Naive B cell (primary cell): ENCODE measurements at regions not wholly inside any gene's neighbourhood (a gene's known extent, or its start where the extent isn't known, plus 50 kb on each side); places are given as distances from the start of the nearest gene placed in this dataset.
"Not testable (repeated sequence)": the region's sequence is repeated elsewhere in the genome, so short reads cannot be mapped to it uniquely, and the experiment has no call there.

Source experiments
- ATAC-seq, 2 donors: fragments of 150-1000 bp; cut with Tn5 transposase; 2 replicates each; pipeline ENCODE4 v1.10.0; 2021; ENCODE audit warnings: low read depth in 2 of 2, mild to moderate bottlenecking in 2 of 2, moderate library complexity in 2 of 2
- DNase-seq: peaks from one replicate; pipeline ENCODE4 v3.0.0; 2022
- H3K27ac Mint-ChIP-seq, 6 donors: one replicate each; pipeline ENCODE4 v1.8.0; 2020 to 2022; ENCODE audit warnings: mild to moderate bottlenecking in 6 of 6, mixed read lengths in 6 of 6, moderate library complexity in 5 of 6, inconsistent platforms in 2 of 6
- H3K27me3 Mint-ChIP-seq, 3 donors: one replicate each; pipeline ENCODE4 v1.8.0; 2021 to 2022; ENCODE audit warnings: mixed read lengths in 3 of 3, mild to moderate bottlenecking in 1 of 3
- H3K36me3 Mint-ChIP-seq, 2 donors: one replicate each; pipeline ENCODE4 v1.8.0; 2020 to 2022; ENCODE audit warnings: mixed read lengths in 2 of 2, inconsistent platforms in 1 of 2, mild to moderate bottlenecking in 1 of 2
- H3K4me1 Mint-ChIP-seq, 3 donors: one replicate each; pipeline ENCODE4 v1.8.0; 2020 to 2022; ENCODE audit warnings: mixed read lengths in 3 of 3, inconsistent platforms in 1 of 3, mild to moderate bottlenecking in 1 of 3, moderate library complexity in 1 of 3
- H3K4me3 Mint-ChIP-seq, 8 donors: one replicate each; pipeline ENCODE4 v1.8.0; 2020 to 2022; ENCODE audit warnings: mild to moderate bottlenecking in 8 of 8, mixed read lengths in 8 of 8, moderate library complexity in 8 of 8, inconsistent platforms in 2 of 8
- H3K9me3 Mint-ChIP-seq, 7 donors: one replicate each; pipeline ENCODE4 v1.8.0; 2020 to 2022; ENCODE audit warnings: mixed read lengths in 7 of 7, mild to moderate bottlenecking in 5 of 7, inconsistent platforms in 2 of 7, moderate library complexity in 1 of 7

GRCh38 chr20:63145156-63145555, 70.8 kb downstream of the YTHDF1 start:
- H3K9me3 Mint-ChIP-seq: peaks cover 11 to 23% (median 13%) of the 10 kb centered on the region in 7 donors
- no peaks in the 10 kb centered on the region for H3K4me1 Mint-ChIP-seq
- H3K36me3 Mint-ChIP-seq: peaks cover 0 to 24% of the 10 kb centered on the region in 2 donors
- no peak overlapping the region for H3K4me3 Mint-ChIP-seq
- H3K27ac Mint-ChIP-seq: no peak overlapping the region
- no peak for ATAC-seq
- H3K27me3 Mint-ChIP-seq: peaks cover 33 to 64% (median 34%) of the 10 kb centered on the region in 3 donors
- no peak for DNase-seq

- DNase-seq: no peak
- no peak for ATAC-seq
- Mint-ChIP-seq H3K9me3 (peaks cover 4 to 10% (median 8%) of the 10 kb centered on the region in 7 donors), H3K27me3 (peaks cover 17 to 41% (median 24%) of the 10 kb centered on the region in 3 donors), H3K36me3 (peaks cover 0 to 7% of the 10 kb centered on the region in 2 donors), H3K4me3 (no peak overlapping the region), H3K27ac (no peak overlapping the region), H3K4me1 (no peaks in the 10 kb centered on the region)
Measured at GRCh38 chr20:63142933-63143332, 73.0 kb downstream of the YTHDF1 start.

DNA sequence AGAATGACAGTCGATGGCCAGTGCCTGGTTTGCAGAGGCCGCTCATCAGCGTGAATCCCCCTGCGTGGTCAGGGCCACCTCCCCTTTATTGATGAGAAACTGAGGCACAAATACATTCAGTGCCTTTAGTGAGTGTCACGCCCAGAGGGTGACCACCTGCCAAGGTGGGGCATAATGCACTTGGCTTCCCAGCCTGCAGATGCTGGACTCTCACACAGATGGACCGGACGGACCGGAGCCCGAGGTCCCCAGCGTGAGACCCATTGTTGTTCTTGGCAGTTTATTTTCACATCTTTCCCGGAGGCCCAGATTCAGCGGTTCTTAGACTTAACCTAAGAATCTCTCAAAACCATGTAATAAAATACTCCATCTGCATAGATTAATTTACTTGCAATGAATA, 74.4 kb downstream of the YTHDF1 start:
- Mint-ChIP-seq H3K9me3 (peaks cover 0 to 2% (median 0%) of the 10 kb centered on the region in 7 donors), H3K27ac (no peak overlapping the region), H3K4me1 (no peaks in the 10 kb centered on the region), H3K27me3 (peaks cover 16 to 29% (median 21%) of the 10 kb centered on the region in 3 donors), H3K4me3 (no peak overlapping the region), H3K36me3 (no peaks in the 10 kb centered on the region)
- ATAC-seq (no peak), DNase-seq (no peak)

DNA sequence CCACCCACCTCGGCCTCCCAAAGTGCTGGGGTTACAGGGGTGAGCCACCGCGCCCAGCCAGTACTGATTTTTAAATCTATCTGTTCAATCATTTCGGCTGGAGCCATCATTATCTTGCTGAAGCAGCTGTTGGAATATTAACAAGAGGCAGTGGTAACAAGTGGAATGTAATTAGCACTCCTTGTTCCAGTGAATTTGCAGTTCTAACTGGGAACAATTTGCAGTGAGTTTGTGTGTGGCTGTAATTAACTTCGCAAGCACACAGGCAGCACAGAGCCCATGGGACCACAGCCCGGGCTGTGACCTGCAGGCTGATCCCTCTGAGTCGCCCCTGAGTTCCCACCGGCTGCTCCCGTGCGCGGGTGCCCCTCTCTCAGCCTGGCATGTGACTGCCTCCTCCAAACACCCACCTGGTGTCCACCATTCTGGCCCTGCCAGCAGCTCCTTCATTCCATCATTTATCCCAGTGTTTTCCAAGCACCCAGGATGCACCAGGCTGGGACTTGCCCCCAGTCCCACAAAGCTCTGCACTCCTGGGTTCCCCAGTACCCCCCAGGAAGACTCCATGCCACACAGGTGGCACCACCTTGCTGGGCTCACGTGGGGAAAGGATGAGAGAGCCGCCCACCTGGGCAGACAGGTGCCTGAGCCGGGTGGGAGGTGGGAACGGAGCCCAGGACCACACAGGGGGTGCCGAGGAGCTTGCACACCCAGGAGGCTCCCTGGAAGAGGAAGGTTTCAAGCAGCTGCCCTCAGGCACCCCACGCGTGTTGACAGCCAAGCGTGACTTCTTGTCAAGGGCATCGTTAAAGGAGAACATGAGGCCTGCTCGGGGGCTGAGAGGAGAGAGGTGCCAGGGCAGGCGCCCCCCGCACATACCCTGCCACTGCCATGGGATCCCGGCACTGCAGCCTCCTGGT, 75.2 kb downstream of the YTHDF1 start:
- DNase-seq (no peak), ATAC-seq (no peak)
- H3K4me1 Mint-ChIP-seq: no peaks in the 10 kb centered on the region
- no peak overlapping the region for H3K4me3 Mint-ChIP-seq
- H3K27me3 Mint-ChIP-seq: peaks cover 16 to 28% (median 21%) of the 10 kb centered on the region in 3 donors
- no peak overlapping the region for H3K27ac Mint-ChIP-seq
- no peaks in the 10 kb centered on the region for H3K36me3 Mint-ChIP-seq
- H3K9me3 Mint-ChIP-seq: peaks cover 0 to 2% (median 0%) of the 10 kb centered on the region in 7 donors

- Mint-ChIP-seq H3K4me1 (no peaks in the 10 kb centered on the region), H3K4me3 (no peak overlapping the region), H3K27me3 (peaks cover 8 to 21% (median 20%) of the 10 kb centered on the region in 3 donors), H3K36me3 (no peaks in the 10 kb centered on the region), H3K27ac (no peak overlapping the region), H3K9me3 (no peaks in the 10 kb centered on the region)
- ATAC-seq (no peak), DNase-seq (no peak)
Measured at GRCh38 chr20:63139837-63140236, 76.1 kb downstream of the YTHDF1 start.

- ATAC-seq: no peak
- no peak for DNase-seq
- H3K4me3 Mint-ChIP-seq: no peak overlapping the region
- H3K27me3 Mint-ChIP-seq: peaks cover 8 to 21% (median 20%) of the 10 kb centered on the region in 3 donors
- no peaks in the 10 kb centered on the region for H3K36me3 Mint-ChIP-seq
- no peaks in the 10 kb centered on the region for H3K9me3 Mint-ChIP-seq
- no peaks in the 10 kb centered on the region for H3K4me1 Mint-ChIP-seq
- no peak overlapping the region for H3K27ac Mint-ChIP-seq
Measured at GRCh38 chr20:63139356-63139755, 76.6 kb downstream of the YTHDF1 start.

DNA sequence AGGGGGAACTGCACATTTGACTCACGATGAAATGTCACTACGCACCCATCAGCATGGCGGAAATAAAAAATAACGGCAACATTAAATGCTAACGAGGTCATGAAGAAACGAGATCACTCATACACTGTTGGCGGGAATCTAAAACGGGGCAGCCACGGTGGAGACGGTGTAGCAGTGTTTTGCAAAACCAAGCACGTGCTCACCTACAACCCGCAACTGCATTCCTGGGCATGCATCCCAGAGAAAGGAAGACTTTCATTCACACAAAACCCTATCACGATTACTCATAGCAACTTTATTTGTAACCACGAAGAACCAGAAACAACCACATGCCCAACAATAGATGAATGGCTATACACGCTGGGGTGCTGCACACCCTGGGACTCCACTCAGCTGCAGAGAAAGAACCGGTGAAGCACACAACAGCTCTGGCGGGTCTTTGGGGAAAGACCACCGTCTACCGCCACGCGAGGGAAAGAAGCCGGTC, 77.0 kb downstream of the YTHDF1 start:
- Mint-ChIP-seq H3K9me3 (no peaks in the 10 kb centered on the region), H3K27me3 (peaks cover 8 to 21% (median 20%) of the 10 kb centered on the region in 3 donors), H3K27ac (no peak overlapping the region), H3K4me1 (no peaks in the 10 kb centered on the region), H3K4me3 (no peak overlapping the region), H3K36me3 (no peaks in the 10 kb centered on the region)
- DNase-seq (no peak), ATAC-seq (no peak)

- DNase-seq (no peak), ATAC-seq (no peak)
- Mint-ChIP-seq H3K36me3 (no peaks in the 10 kb centered on the region), H3K27ac (no peak overlapping the region), H3K4me3 (no peak overlapping the region), H3K9me3 (no peaks in the 10 kb centered on the region), H3K4me1 (no peaks in the 10 kb centered on the region), H3K27me3 (peaks cover 8 to 18% (median 15%) of the 10 kb centered on the region in 3 donors)
Measured at GRCh38 chr20:63137851-63138415, 78.0 kb downstream of the YTHDF1 start.

GRCh38 chr20:63136296-63136695, 79.6 kb downstream of the YTHDF1 start:
- no peak overlapping the region for H3K4me3 Mint-ChIP-seq
- ATAC-seq (no peak), DNase-seq (no peak)
- H3K27ac Mint-ChIP-seq: no peak overlapping the region
- H3K9me3 Mint-ChIP-seq: no peaks in the 10 kb centered on the region
- H3K27me3 Mint-ChIP-seq: peaks cover 15 to 17% (median 15%) of the 10 kb centered on the region in 3 donors
- no peaks in the 10 kb centered on the region for H3K36me3 Mint-ChIP-seq
- no peaks in the 10 kb centered on the region for H3K4me1 Mint-ChIP-seq

- Mint-ChIP-seq H3K4me1 (no peaks in the 10 kb centered on the region), H3K4me3 (no peak overlapping the region), H3K27me3 (peaks cover 12 to 18% (median 17%) of the 10 kb centered on the region in 3 donors), H3K27ac (no peak overlapping the region), H3K36me3 (no peaks in the 10 kb centered on the region), H3K9me3 (no peaks in the 10 kb centered on the region)
- ATAC-seq (no peak), DNase-seq (no peak)
Measured at GRCh38 chr20:63135411-63135810, 80.5 kb downstream of the YTHDF1 start.

DNA sequence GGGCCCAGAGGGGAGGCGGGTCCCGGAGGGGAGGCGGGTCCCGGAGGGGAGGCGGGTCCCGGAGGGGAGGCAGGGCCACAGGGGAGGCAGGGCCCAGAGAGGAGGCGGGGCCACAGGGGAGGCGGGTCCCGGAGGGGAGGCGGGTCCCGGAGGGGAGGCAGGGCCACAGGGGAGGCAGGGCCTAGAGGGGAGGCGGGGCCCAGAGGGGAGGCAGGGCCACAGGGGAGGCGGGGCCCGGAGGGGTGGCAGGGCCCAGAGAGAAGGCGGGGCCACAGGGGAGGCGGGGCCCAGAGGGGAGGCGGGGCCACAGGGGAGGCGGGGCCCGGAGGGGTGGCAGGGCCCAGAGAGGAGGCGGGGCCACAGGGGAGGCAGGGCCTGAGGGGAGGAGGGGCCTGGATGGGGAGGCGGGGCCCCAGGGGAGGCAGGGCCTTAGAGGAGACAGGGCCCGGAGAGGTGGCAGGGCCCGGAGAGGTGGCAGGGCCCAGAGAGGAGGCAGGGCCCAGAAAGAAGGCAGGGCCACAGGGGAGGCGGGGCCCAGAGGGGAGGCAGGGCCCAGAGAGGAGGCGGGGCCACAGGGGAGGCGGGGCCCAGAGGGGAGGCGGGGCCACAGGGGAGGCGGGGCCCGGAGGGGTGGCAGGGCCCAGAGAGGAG, 81.1 kb downstream of the YTHDF1 start:
- not testable (repeated sequence) for DNase-seq, H3K9me3 Mint-ChIP-seq, ATAC-seq, H3K27ac Mint-ChIP-seq, H3K36me3 Mint-ChIP-seq, H3K4me3 Mint-ChIP-seq, H3K4me1 Mint-ChIP-seq
- H3K27me3 Mint-ChIP-seq: peaks cover 12 to 23% (median 18%) of the 10 kb centered on the region in 3 donors

DNA sequence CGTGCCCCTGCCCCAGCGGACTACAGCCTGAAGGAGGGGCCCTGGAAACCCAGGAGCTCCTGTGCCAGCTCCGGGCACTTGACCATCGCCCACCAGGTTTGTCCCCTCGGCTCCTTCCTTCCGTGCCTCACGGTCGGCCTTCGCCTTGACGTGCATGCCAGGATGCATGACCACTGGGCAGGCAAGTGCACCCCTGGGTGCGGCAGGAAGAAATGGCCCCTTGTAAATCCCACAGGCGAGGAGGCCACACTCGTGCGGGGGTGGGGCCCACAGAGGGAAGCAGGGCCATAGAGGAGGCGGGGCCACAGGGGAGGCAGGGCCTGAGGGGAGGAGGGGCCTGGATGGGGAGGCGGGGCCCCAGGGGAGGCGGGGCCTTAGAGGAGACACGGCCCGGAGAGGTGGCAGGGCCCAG, 81.7 kb downstream of the YTHDF1 start:
- Mint-ChIP-seq H3K27me3 (peaks cover 12 to 23% (median 18%) of the 10 kb centered on the region in 3 donors), H3K9me3 (peaks cover 0 to 2% (median 0%) of the 10 kb centered on the region in 7 donors), H3K36me3 (peaks cover 0 to 4% of the 10 kb centered on the region in 2 donors), H3K4me1 (no peaks in the 10 kb centered on the region), H3K27ac (no peak overlapping the region), H3K4me3 (no peak overlapping the region)
- no peak for ATAC-seq
- DNase-seq: no peak

DNA sequence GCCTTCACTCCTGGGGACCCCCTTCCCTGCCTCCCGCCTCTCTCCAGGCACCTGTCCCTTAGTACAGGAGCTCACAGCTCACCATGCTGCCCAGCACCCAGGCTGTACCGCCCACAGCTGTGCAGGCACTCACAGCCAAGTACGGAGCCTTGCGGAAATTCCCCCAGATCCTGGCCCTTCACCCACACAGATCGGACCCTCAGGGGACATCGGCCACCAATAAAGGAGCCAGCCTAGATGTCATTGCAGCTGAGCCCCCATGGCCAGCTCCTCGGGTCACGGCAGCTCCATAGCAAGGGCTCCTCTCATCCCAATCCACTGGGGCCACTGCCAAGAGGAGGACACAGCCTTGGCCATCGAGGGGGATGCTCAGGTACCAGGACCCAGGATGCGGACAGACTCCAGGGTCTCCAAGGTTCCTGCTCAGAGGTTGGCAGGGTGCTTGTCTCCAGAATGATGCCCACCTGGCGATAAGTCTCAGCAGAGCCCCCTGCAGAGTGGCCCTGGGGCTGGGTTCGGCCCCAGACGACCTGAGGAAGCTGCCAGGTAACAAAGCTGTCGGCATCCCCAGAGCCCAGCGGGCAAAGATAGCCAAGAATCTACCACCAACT, 82.3 kb downstream of the YTHDF1 start:
- Mint-ChIP-seq H3K27me3 (peaks cover 12 to 23% (median 12%) of the 10 kb centered on the region in 3 donors), H3K9me3 (peaks cover 0 to 2% (median 0%) of the 10 kb centered on the region in 7 donors), H3K36me3 (peaks cover 0 to 7% of the 10 kb centered on the region in 2 donors), H3K4me3 (no peak overlapping the region), H3K27ac (no peak overlapping the region), H3K4me1 (no peaks in the 10 kb centered on the region)
- DNase-seq: no peak
- ATAC-seq: no peak
